HEK293T (cell line): ENCODE measurements at regions not wholly inside any gene's neighbourhood (a gene's known extent, or its start where the extent isn't known, plus 50 kb on each side); places are given as distances from the start of the nearest gene placed in this dataset.

Source experiments
- CTCF ChIA-PET: fragments of 350-600 bp; formaldehyde crosslinking; extraction: SDS; loops from one replicate; lab custom pipeline; 2021; ENCODE audit warnings: antibody characterized with exemption, inconsistent platforms; lab: Yijun Ruan, JAX
- POLR2A ChIA-PET: fragments of 350-600 bp; formaldehyde crosslinking; extraction: SDS; loops from one replicate; lab custom pipeline; 2020; ENCODE audit warnings: antibody characterized with exemption, inconsistent platforms; lab: Yijun Ruan, JAX
- DNase-seq: peaks from one replicate; pipeline ENCODE4 v3.0.0; 2012; ENCODE audit warnings: mixed read lengths; ENCODE audit errors: extremely low spot score
- ARNT ChIP-seq: fragments of 450-650 bp; IDR thresholded peaks from 2 replicates; pipeline ENCODE4 v1.6.1; 2017; ENCODE audit warnings: mild to moderate bottlenecking
- BHLHE40 ChIP-seq: fragments of 450-650 bp; IDR thresholded peaks from 2 replicates; pipeline ENCODE4 v1.6.1; 2016; ENCODE audit warnings: mild to moderate bottlenecking, moderate library complexity, borderline replicate concordance
- CTBP1 ChIP-seq: fragments of 450-650 bp; IDR thresholded peaks from 2 replicates; pipeline ENCODE4 v1.6.1; 2016; ENCODE audit warnings: borderline replicate concordance
- ELF4 ChIP-seq: fragments of 450-650 bp; IDR thresholded peaks from 2 replicates; pipeline ENCODE4 v1.6.1; 2017; ENCODE audit warnings: antibody characterized with exemption
- FOXA1 ChIP-seq: fragments of 450-650 bp; IDR thresholded peaks from 2 replicates; pipeline ENCODE4 v1.6.1; 2016; ENCODE audit warnings: mild to moderate bottlenecking
- FOXK2 ChIP-seq: fragments of 450-650 bp; IDR thresholded peaks from 2 replicates; pipeline ENCODE4 v1.6.1; 2016; ENCODE audit warnings: mild to moderate bottlenecking
- FOXM1 ChIP-seq: fragments of 450-650 bp; IDR thresholded peaks from 2 replicates; pipeline ENCODE4 v1.6.1; 2017; ENCODE audit warnings: mild to moderate bottlenecking, borderline replicate concordance
- HDGF ChIP-seq: fragments of 450-650 bp; IDR thresholded peaks from 2 replicates; pipeline ENCODE4 v1.6.1; 2017; ENCODE audit warnings: antibody characterized with exemption, borderline replicate concordance
- L3MBTL2 ChIP-seq: fragments of 450-650 bp; conservative IDR thresholded peaks from 2 replicates; pipeline ENCODE4 v1.6.1; 2016; ENCODE audit warnings: mild to moderate bottlenecking
- LEF1 ChIP-seq: fragments of 450-650 bp; IDR thresholded peaks from 2 replicates; pipeline ENCODE4 v1.6.1; 2017; ENCODE audit warnings: mild to moderate bottlenecking, borderline replicate concordance
- NFRKB ChIP-seq: fragments of 450-650 bp; IDR thresholded peaks from 2 replicates; pipeline ENCODE4 v1.6.1; 2016; ENCODE audit warnings: mild to moderate bottlenecking, moderate library complexity
- PKNOX1 ChIP-seq: fragments of 450-650 bp; IDR thresholded peaks from 2 replicates; pipeline ENCODE4 v1.6.1; 2016
- SP1 ChIP-seq: fragments of 450-650 bp; IDR thresholded peaks from 2 replicates; pipeline ENCODE4 v1.6.1; 2017
- SUZ12 ChIP-seq: fragments of 450-650 bp; IDR thresholded peaks from 2 replicates; pipeline ENCODE4 v1.6.1; 2016; ENCODE audit warnings: mild to moderate bottlenecking
- TARDBP ChIP-seq: fragments of 450-650 bp; IDR thresholded peaks from 2 replicates; pipeline ENCODE4 v1.6.1; 2016
- ZNF384 ChIP-seq: fragments of 450-650 bp; IDR thresholded peaks from 2 replicates; pipeline ENCODE4 v1.6.1; 2016

- DNase-seq, result no peak
- ChIA-PET POLR2A (no interaction called here), CTCF (no interaction called here)
- no peak for TF ChIP-seq FOXM1
- no peak for TF ChIP-seq ARNT
- no peak for TF ChIP-seq FOXK2
- TF ChIP-seq ZNF384, result no peak
- TF ChIP-seq SUZ12, result no peak
- TF ChIP-seq CTBP1, result no peak
- TF ChIP-seq NFRKB, result no peak
- no peak for TF ChIP-seq ELF4
Observed at GRCh38 chr3:19644405-19644804, 289.6 kb downstream of the EFHB start.

- ChIA-PET CTCF (no interaction called here), POLR2A (no interaction called here)
- DNase-seq, result no peak
- no peak for TF ChIP-seq ZNF384
Observed at GRCh38 chr3:19641408-19641807, 292.6 kb downstream of the EFHB start.

GRCh38 chr3:19632099-19633074, 301.6 kb downstream of the EFHB start:
- no peak for DNase-seq
- POLR2A ChIA-PET, result no interaction called here
- TF ChIP-seq LEF1 (no peak), SUZ12 (no peak), FOXM1 (no peak), FOXA1 (no peak), HDGF (no peak), ELF4 (no peak), BHLHE40 (no peak), PKNOX1 (no peak), SP1 (no peak), FOXK2 (no peak), ARNT (no peak)
- CTCF ChIA-PET, result no interaction called here

- POLR2A ChIA-PET, result no interaction called here
- TF ChIP-seq LEF1 (no peak), BHLHE40 (no peak), CTBP1 (no peak)
- DNase-seq, result no peak
- CTCF ChIA-PET, result no interaction called here
Observed at GRCh38 chr3:19598870-19599269, 335.1 kb downstream of the EFHB start.

- no peak for DNase-seq
- no peak for TF ChIP-seq ZNF384
- CTCF ChIA-PET, result no interaction called here
- POLR2A ChIA-PET, result no interaction called here
Observed at GRCh38 chr3:19596408-19596807, 337.6 kb downstream of the EFHB start.

- DNase-seq, result no peak
- TF ChIP-seq FOXK2 (no peak), FOXM1 (no peak), ZNF384 (no peak), CTBP1 (no peak), L3MBTL2 (no peak), SP1 (no peak), TARDBP (no peak), ELF4 (no peak), PKNOX1 (no peak)
- POLR2A ChIA-PET, result no interaction called here
- CTCF ChIA-PET, result no interaction called here
Observed at GRCh38 chr3:19595884-19596283, 338.1 kb downstream of the EFHB start.
